Fibroblast of lung (primary cell): ENCODE measurements at regions not wholly inside any gene's neighbourhood (a gene's known extent, or its start where the extent isn't known, plus 50 kb on each side); places are given as distances from the start of the nearest gene placed in this dataset.
A peak's percentile ranks its signal among the peaks of the same experiment; 100 is the strongest.

Source experiments
- DNase-seq, 2 donors: peaks; one replicate each; pipeline versions ENCODE4 v3.0.0 to v3.0.0-alpha.2; 2010; ENCODE audit warnings: low read depth in 2 of 2
- H2AFZ ChIP-seq: 2 replicates; pipeline ENCODE4 v1.5.1; 2012; ENCODE audit warnings: low read length, control low read depth, inconsistent platforms
- H3K27ac ChIP-seq: 2 replicates; pipeline ENCODE4 v1.5.1; 2011; ENCODE audit warnings: low read length, control low read depth; ENCODE audit not compliant: insufficient read depth
- H3K27me3 ChIP-seq: 2 replicates; pipeline ENCODE4 v1.5.1; 2011; ENCODE audit warnings: mild to moderate bottlenecking, low read length; ENCODE audit not compliant: control insufficient read depth, insufficient read depth
- H3K36me3 ChIP-seq: 2 replicates; pipeline ENCODE4 v1.5.1; 2011; ENCODE audit warnings: low read length; ENCODE audit not compliant: control insufficient read depth, insufficient read depth
- H3K4me1 ChIP-seq: 2 replicates; pipeline ENCODE4 v1.5.1; 2011; ENCODE audit warnings: low read length; ENCODE audit not compliant: control insufficient read depth, insufficient read depth; ENCODE audit errors: extremely low read depth
- H3K4me2 ChIP-seq: 2 replicates; pipeline ENCODE4 v1.5.1; 2011; ENCODE audit warnings: low read length, control low read depth; ENCODE audit not compliant: insufficient read depth; ENCODE audit errors: extremely low read depth
- H3K4me3 ChIP-seq, 4 experiments: fragments of 200-600 bp in 1 of 4; sonication (generic) in 1 of 4; replicated peaks in 1 of 4; 2 replicates each; pipeline ENCODE4 v1.5.1; 2011 to 2016; ENCODE audit warnings: low read length in 4 of 4, low read depth in 3 of 4, mild to moderate bottlenecking in 3 of 4, control low read depth in 2 of 4, inconsistent platforms in 1 of 4, mixed read lengths in 1 of 4; ENCODE audit not compliant: insufficient read depth in 1 of 4; ENCODE audit errors: control extremely low read depth in 1 of 4
- H3K79me2 ChIP-seq: 2 replicates; pipeline ENCODE4 v1.5.1; 2012; ENCODE audit warnings: mild to moderate bottlenecking, low read length, inconsistent platforms; ENCODE audit not compliant: control insufficient read depth, insufficient read depth
- H3K9ac ChIP-seq: 2 replicates; pipeline ENCODE4 v1.5.1; 2011; ENCODE audit warnings: mild to moderate bottlenecking, low read length, control low read depth; ENCODE audit not compliant: insufficient read depth
- H3K9me3 ChIP-seq: 2 replicates; pipeline ENCODE4 v1.5.1; 2012; ENCODE audit warnings: low read depth, low read length; ENCODE audit not compliant: control insufficient read depth, insufficient read depth
- H4K20me1 ChIP-seq: 2 replicates; pipeline ENCODE4 v1.5.1; 2011; ENCODE audit warnings: low read length; ENCODE audit not compliant: control insufficient read depth, insufficient read depth; ENCODE audit errors: extremely low read depth
- EZH2 ChIP-seq: IDR thresholded peaks from 2 replicates; pipeline ENCODE4 v1.5.1; 2012; ENCODE audit warnings: low read length, control low read depth, mild to moderate bottlenecking; ENCODE audit errors: missing control alignments
- TF ChIP-seq, protein P1 (sequence below), 2 donors: IDR thresholded peaks in 1 of 2; conservative IDR thresholded peaks in 1 of 2; 1 replicate in 1 of 2; 2 replicates in 1 of 2; pipeline ENCODE4 v1.5.1; 2011 to 2012; ENCODE audit warnings: low read length in 2 of 2, control low read depth in 1 of 2, inconsistent platforms in 1 of 2, low read depth in 1 of 2, mild to moderate bottlenecking in 1 of 2

DNA sequence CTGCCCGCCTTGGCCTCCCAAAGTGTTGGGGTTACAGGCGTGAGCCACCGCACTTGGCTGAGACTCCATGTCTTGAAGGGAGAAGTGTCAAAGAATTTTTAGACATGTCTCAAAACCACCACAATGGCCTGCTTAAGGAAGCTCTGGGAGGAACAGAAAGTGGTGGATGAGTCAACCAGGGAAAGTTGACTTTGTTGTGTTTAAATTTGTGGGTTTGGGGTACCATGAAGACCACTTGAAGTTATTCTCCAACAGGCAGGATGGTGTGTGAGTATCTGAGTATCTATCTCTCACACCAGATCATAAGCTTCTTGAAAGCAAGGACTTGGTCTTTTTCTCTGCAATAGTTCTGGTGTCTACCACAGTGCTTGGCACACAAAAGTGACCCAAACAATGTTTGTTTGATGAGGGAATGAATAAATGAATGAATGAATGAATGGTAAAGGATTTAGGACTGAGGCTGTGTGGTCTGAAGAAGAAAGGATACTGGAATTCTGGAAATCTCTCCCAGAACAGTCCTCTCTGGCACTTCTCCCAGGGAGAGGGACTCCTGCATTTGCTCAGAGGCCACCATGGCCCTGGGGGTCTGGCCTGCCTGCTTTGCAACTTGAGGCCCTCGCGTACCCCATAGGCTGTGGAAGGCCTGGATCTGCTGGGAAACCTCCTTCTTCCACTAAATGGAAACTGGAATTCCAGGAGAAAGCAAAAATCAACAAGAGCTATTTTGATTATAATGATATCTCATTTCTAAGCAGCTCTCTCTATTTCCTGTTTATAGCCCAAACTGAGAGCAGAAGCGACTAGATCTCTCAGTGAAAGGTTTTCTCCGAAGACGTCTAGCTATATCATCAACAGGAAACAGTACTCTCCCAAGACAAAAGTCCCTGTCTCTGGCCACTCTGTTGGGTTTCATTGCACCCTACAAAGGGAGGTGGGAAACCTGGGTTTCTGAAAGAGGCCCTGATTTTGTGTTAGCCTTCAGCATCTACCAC, 187.9 kb downstream of the PALM2AKAP2 start:
- no peak overlapping the region for H3K27ac ChIP-seq
- peak overlapping the region; percentile 18 for H2AFZ ChIP-seq
- H3K9me3 ChIP-seq = no peaks in the 10 kb centered on the region
- TF ChIP-seq, protein P1, sequence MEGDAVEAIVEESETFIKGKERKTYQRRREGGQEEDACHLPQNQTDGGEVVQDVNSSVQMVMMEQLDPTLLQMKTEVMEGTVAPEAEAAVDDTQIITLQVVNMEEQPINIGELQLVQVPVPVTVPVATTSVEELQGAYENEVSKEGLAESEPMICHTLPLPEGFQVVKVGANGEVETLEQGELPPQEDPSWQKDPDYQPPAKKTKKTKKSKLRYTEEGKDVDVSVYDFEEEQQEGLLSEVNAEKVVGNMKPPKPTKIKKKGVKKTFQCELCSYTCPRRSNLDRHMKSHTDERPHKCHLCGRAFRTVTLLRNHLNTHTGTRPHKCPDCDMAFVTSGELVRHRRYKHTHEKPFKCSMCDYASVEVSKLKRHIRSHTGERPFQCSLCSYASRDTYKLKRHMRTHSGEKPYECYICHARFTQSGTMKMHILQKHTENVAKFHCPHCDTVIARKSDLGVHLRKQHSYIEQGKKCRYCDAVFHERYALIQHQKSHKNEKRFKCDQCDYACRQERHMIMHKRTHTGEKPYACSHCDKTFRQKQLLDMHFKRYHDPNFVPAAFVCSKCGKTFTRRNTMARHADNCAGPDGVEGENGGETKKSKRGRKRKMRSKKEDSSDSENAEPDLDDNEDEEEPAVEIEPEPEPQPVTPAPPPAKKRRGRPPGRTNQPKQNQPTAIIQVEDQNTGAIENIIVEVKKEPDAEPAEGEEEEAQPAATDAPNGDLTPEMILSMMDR (conservative IDR thresholded peaks at IDR 0.05 in 1 of 2, IDR thresholded peaks at IDR 0.05 in 1 of 2; ENCODE audit: low read depth in 1 of 2, low read length in 2 of 2) = no peak
- no peak for TF ChIP-seq EZH2
- H3K4me3 ChIP-seq = no peak overlapping the region
- DNase-seq = no peak
- H3K4me2 ChIP-seq = no peak overlapping the region
- no peaks in the 10 kb centered on the region for H4K20me1 ChIP-seq
- no peaks in the 10 kb centered on the region for H3K79me2 ChIP-seq
- H3K9ac ChIP-seq = no peak overlapping the region
- no peaks in the 10 kb centered on the region for H3K36me3 ChIP-seq
- no peaks in the 10 kb centered on the region for H3K27me3 ChIP-seq
- H3K4me1 ChIP-seq = peaks cover 7% of the 10 kb centered on the region

DNA sequence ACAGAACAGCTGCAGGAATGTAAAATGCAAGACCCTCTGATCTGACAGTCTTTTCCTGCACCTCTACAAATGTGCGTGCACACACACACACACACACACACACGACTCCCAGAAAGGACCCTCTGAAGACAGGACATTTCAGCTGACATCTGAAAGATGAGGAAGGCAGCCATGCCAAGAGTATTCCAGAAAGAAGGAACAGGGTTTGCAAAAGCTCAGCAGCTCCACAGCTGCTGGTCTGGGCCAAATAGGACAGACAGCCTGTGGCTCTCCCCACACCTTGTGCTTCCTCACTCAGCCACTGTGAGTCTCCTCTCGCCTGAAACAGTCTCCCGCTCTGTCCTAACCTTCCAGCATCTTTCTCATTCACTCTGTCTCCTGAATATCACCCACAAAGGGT, 189.0 kb downstream of the PALM2AKAP2 start:
- no peak overlapping the region for H3K27ac ChIP-seq
- H3K4me2 ChIP-seq = no peak overlapping the region
- no peaks in the 10 kb centered on the region for H3K36me3 ChIP-seq
- no peak overlapping the region for H3K4me3 ChIP-seq
- H3K27me3 ChIP-seq = no peaks in the 10 kb centered on the region
- no peak overlapping the region for H2AFZ ChIP-seq
- no peak overlapping the region for H3K9ac ChIP-seq
- DNase-seq = peak in 1 of 2 donors; percentile 37
- peaks cover 7% of the 10 kb centered on the region for H3K4me1 ChIP-seq
- no peaks in the 10 kb centered on the region for H3K9me3 ChIP-seq
- no peaks in the 10 kb centered on the region for H3K79me2 ChIP-seq
- no peaks in the 10 kb centered on the region for H4K20me1 ChIP-seq
- no peak for TF ChIP-seq EZH2
- TF ChIP-seq, protein P1 (conservative IDR thresholded peaks at IDR 0.05 in 1 of 2, IDR thresholded peaks at IDR 0.05 in 1 of 2; ENCODE audit: low read depth in 1 of 2, low read length in 2 of 2) = peak; percentile 5 to 32

DNA sequence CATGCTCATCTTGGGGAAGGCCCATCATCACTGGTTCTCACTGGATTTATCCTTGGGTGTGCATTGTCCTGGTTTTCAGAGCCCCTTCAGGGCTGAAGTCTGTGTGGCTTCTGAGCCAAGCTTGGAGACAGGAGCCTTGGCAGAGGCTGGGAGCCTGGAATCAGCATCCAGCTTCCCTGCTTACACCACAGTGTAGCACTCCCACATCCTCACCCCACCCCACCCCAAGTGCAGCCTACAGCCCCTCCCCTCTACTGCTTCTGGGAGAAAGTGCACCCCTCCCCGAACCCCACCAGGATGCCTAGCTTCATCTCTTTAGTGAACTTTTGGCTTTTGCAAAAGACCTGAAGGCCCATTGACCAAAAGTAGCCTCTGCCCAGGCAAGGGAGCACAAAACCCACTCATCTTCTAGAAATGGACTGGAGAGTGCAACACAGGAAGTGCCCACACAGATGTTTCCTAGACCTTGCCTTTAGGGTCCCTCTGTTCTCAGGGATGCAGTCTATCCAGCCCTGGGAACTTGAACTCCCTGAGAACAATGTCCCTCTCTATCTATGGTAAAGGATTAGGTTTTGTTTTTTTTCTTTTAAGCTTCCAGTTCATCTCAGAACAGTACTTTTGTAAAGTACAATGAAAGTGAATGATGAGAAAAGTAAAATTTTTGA, 189.7 kb downstream of the PALM2AKAP2 start:
- no peak for DNase-seq
- Histone ChIP-seq H4K20me1 (no peaks in the 10 kb centered on the region), H3K79me2 (no peaks in the 10 kb centered on the region), H3K27me3 (no peaks in the 10 kb centered on the region), H3K4me2 (no peak overlapping the region), H3K27ac (no peak overlapping the region), H3K9ac (no peak overlapping the region), H2AFZ (no peak overlapping the region), H3K4me3 (no peak overlapping the region), H3K9me3 (no peaks in the 10 kb centered on the region), H3K4me1 (peaks cover 7% of the 10 kb centered on the region), H3K36me3 (no peaks in the 10 kb centered on the region)
- TF ChIP-seq, protein P1 (conservative IDR thresholded peaks at IDR 0.05 in 1 of 2, IDR thresholded peaks at IDR 0.05 in 1 of 2; ENCODE audit: low read depth in 1 of 2, low read length in 2 of 2) = no peak
- TF ChIP-seq EZH2 = no peak
